SK-N-SH (cell line): ENCODE measurements at regions not wholly inside any gene's neighbourhood (a gene's known extent, or its start where the extent isn't known, plus 50 kb on each side); places are given as distances from the start of the nearest gene placed in this dataset.

Experiments
- CTCF ChIA-PET: fragments of 300-600, 350-600 bp; formaldehyde crosslinking; extraction: SDS; loops from one replicate; lab custom pipeline; 2021; lab: Yijun Ruan, JAX
- POLR2A ChIA-PET: fragments of 350-600 bp; sonication (Branson Sonifier 250); formaldehyde crosslinking; extraction: SDS; loops from one replicate; lab custom pipeline; 2020; ENCODE audit warnings: antibody characterized with exemption, inconsistent platforms; lab: Yijun Ruan, JAX
- DNase-seq: peaks from one replicate; pipeline ENCODE4 v3.0.0; 2012
- H2AFZ ChIP-seq: fragments of 200-600 bp; sonication (generic); 2 replicates; pipeline ENCODE4 v1.8.1; 2016; ENCODE audit warnings: antibody characterized with exemption, mild to moderate bottlenecking, low read depth
- H3F3A ChIP-seq: fragments of 200-600 bp; sonication (generic); replicated peaks from 2 replicates; pipeline ENCODE3; 2016; ENCODE audit warnings: antibody characterized with exemption, mild to moderate bottlenecking; ENCODE audit not compliant: insufficient read depth
- H3K27ac ChIP-seq, 2 experiments: fragments of 200-500 bp in 1 of 2; fragments of 200-600 bp in 1 of 2; sonication (Bioruptor generic) in 1 of 2; sonication (generic), shearing (Covaris generic) in 1 of 2; 2 replicates each; pipeline versions ENCODE4 v1.5.1 to v1.6.1; 2014 to 2016; ENCODE audit warnings: low read depth in 2 of 2, inconsistent platforms in 1 of 2, low read length in 1 of 2, mild to moderate bottlenecking in 1 of 2, mixed read lengths in 1 of 2
- H3K27me3 ChIP-seq: fragments of 200-600 bp; sonication (generic), shearing (Covaris generic); 2 replicates; pipeline ENCODE4 v1.6.1; 2016; ENCODE audit warnings: mixed run types; ENCODE audit not compliant: insufficient read depth
- H3K36me3 ChIP-seq, 2 experiments: fragments of 200-500 bp in 1 of 2; fragments of 200-600 bp in 1 of 2; sonication (Bioruptor generic) in 1 of 2; sonication (generic) in 1 of 2; replicated peaks in 1 of 2; 2 replicates each; pipeline versions ENCODE3 to v1.5.1; 2014 to 2016; ENCODE audit warnings: low read length in 1 of 2, mild to moderate bottlenecking in 1 of 2; ENCODE audit not compliant: insufficient read depth in 2 of 2, control insufficient read depth in 1 of 2
- H3K4me1 ChIP-seq, 2 experiments: fragments of 200-500 bp in 1 of 2; fragments of 200-600 bp in 1 of 2; sonication (Bioruptor generic) in 1 of 2; sonication (generic), shearing (Covaris generic) in 1 of 2; 2 replicates each; pipeline versions ENCODE4 v1.5.1 to v1.6.1; 2014 to 2016; ENCODE audit warnings: low read depth in 1 of 2, low read length in 1 of 2, mixed run types in 1 of 2; ENCODE audit not compliant: insufficient read depth in 2 of 2, control insufficient read depth in 1 of 2
- H3K4me2 ChIP-seq: fragments of 200-600 bp; sonication (generic), shearing (Covaris generic); 2 replicates; pipeline ENCODE4 v1.6.1; 2017; ENCODE audit warnings: mixed run types
- H3K4me3 ChIP-seq, 2 experiments: fragments of 200-500 bp in 1 of 2; fragments of 200-600 bp in 1 of 2; sonication (Bioruptor generic) in 1 of 2; sonication (generic), shearing (Covaris generic) in 1 of 2; 2 replicates each; pipeline versions ENCODE4 v1.5.1 to v1.8.1; 2014 to 2016; ENCODE audit warnings: low read depth in 2 of 2, inconsistent platforms in 1 of 2, low read length in 1 of 2, mild to moderate bottlenecking in 1 of 2, mixed read lengths in 1 of 2, moderate library complexity in 1 of 2
- H3K79me2 ChIP-seq: fragments of 200-600 bp; sonication (generic); 2 replicates; pipeline ENCODE4 v1.8.1; 2017; ENCODE audit warnings: mild to moderate bottlenecking; ENCODE audit not compliant: insufficient read depth
- H3K9ac ChIP-seq: fragments of 200-600 bp; sonication (generic); 2 replicates; pipeline ENCODE4 v1.6.1; 2017; ENCODE audit warnings: mixed run types
- H3K9me2 ChIP-seq: fragments of 200-600 bp; sonication (generic); 2 replicates; pipeline ENCODE4 v1.6.1; 2017; ENCODE audit warnings: mixed run types
- H3K9me3 ChIP-seq: fragments of 200-600 bp; sonication (generic); 2 replicates; pipeline ENCODE4 v1.6.1; 2017; ENCODE audit warnings: mixed run types, mild to moderate bottlenecking, moderate library complexity
- H4K20me1 ChIP-seq: fragments of 200-600 bp; sonication (generic); 2 replicates; pipeline ENCODE4 v1.6.1; 2017; ENCODE audit warnings: mild to moderate bottlenecking, mixed run types; ENCODE audit not compliant: insufficient read depth
- CTCF ChIP-seq: fragments of 200-600 bp; sonication (generic); IDR thresholded peaks from 2 replicates; pipeline ENCODE4 v1.6.1; 2017; ENCODE audit warnings: antibody characterized with exemption, mild to moderate bottlenecking, moderate library complexity
- EP300 ChIP-seq, 2 experiments: IDR thresholded peaks; 2 replicates each; pipeline versions ENCODE4 v1.4.0 to v1.6.1; 2012; ENCODE audit warnings: borderline replicate concordance in 1 of 2, low read depth in 1 of 2, low read length in 1 of 2
- FOSL2 ChIP-seq: IDR thresholded peaks from 2 replicates; pipeline ENCODE4 v1.4.0; 2012; ENCODE audit warnings: low read depth, mild to moderate bottlenecking, moderate library complexity, borderline replicate concordance
- FOXJ3 ChIP-seq: sonication (generic); formaldehyde crosslinking; IDR thresholded peaks from 2 replicates; pipeline ENCODE4 v1.5.1; 2020; ENCODE audit warnings: mild to moderate bottlenecking, missing genetic modification reagents
- IRF3 ChIP-seq: fragments of 150-350 bp; IDR thresholded peaks from 2 replicates; pipeline ENCODE4 v1.6.1; 2016; ENCODE audit warnings: mild to moderate bottlenecking, low read depth, low read length
- JUND ChIP-seq: IDR thresholded peaks from 2 replicates; pipeline ENCODE4 v1.4.0; 2012
- MAX ChIP-seq: IDR thresholded peaks from 2 replicates; pipeline ENCODE4 v1.4.0; 2012; ENCODE audit warnings: low read depth
- MXI1 ChIP-seq: IDR thresholded peaks from 2 replicates; pipeline ENCODE4 v1.6.1; 2012; ENCODE audit warnings: mild to moderate bottlenecking, low read depth, low read length, improper control_type of control experiment
- NFIC ChIP-seq: IDR thresholded peaks from 2 replicates; pipeline ENCODE4 v1.4.0; 2012; ENCODE audit warnings: borderline replicate concordance
- PBX3 ChIP-seq: IDR thresholded peaks from 2 replicates; pipeline ENCODE4; 2012
- RXRA ChIP-seq: IDR thresholded peaks from 2 replicates; pipeline ENCODE4 v1.4.0; 2012; ENCODE audit warnings: low read depth, mild to moderate bottlenecking, borderline replicate concordance
- SIN3A ChIP-seq: IDR thresholded peaks from 2 replicates; pipeline ENCODE4 v1.6.1; 2012; ENCODE audit warnings: low read depth, mild to moderate bottlenecking, low read length, moderate library complexity, borderline replicate concordance
- TCF12 ChIP-seq: IDR thresholded peaks from 2 replicates; pipeline ENCODE4 v1.4.0; 2012
- TEAD4 ChIP-seq: IDR thresholded peaks from 2 replicates; pipeline ENCODE4 v1.4.0; 2012; ENCODE audit warnings: mild to moderate bottlenecking, borderline replicate concordance; ENCODE audit not compliant: insufficient read depth
- ZBTB33 ChIP-seq: IDR thresholded peaks from 2 replicates; pipeline ENCODE4 v1.4.0; 2012; ENCODE audit warnings: low read depth, borderline replicate concordance
- WGBS: methylation state at CpG from one replicate; pipeline ENCODE4 v1.1.6; 2017; ENCODE audit warnings: low lambda C conversion rate; 5-methylcytosine and 5-hydroxymethylcytosine counted together

- TF ChIP-seq MAX (no peak), CTCF (no peak), RXRA (no peak; the same call in 1 of the 2 replicates), TCF12 (peak; percentile 61), EP300 (IDR thresholded peaks at IDR 0.05; ENCODE audit: borderline replicate concordance in 1 of 2, low read depth in 1 of 2, low read length in 1 of 2) (peak in 1 of 2 experiments; percentile 58; a peak in 1 of 4 replicates), JUND (peak; percentile 58), IRF3 (no peak), ZBTB33 (no peak), FOXJ3 (no peak), FOSL2 (peak; percentile 40; the same call in 1 of the 2 replicates), NFIC (peak; percentile 77), MXI1 (no peak), SIN3A (no peak), PBX3 (peak; percentile 48), TEAD4 (no peak)
- no peak overlapping the region for H2AFZ ChIP-seq
- H3K27me3 ChIP-seq, result no peaks in the 10 kb centered on the region
- H3K79me2 ChIP-seq, result no peaks in the 10 kb centered on the region
- DNase-seq, result no peak
- WGBS, result 20% methylated on average over 4 of the region's 6 CpGs
- H3K9me2 ChIP-seq, result no peaks in the 10 kb centered on the region
- peaks cover 28% of the 10 kb centered on the region for H3F3A ChIP-seq
- H4K20me1 ChIP-seq, result no peaks in the 10 kb centered on the region
- H3K9ac ChIP-seq, result no peak overlapping the region
- H3K4me2 ChIP-seq, result peak overlapping the region; percentile 63
- H3K36me3 ChIP-seq, result no peaks in the 10 kb centered on the region
- peaks cover 0 to 25% of the 10 kb centered on the region in 2 experiments; a peak in 2 of 4 replicates for H3K4me1 ChIP-seq
- peak overlapping the region in 1 of 2 experiments; percentile 70; a peak in 2 of 4 replicates for H3K27ac ChIP-seq
- CTCF ChIA-PET, result interaction anchor here (0.9 to 1.0 kb wide), 2 partner anchors 96 to 139 kb away, joined by 3 read pairs; no protein-coding TSS in a partner anchor
- H3K9me3 ChIP-seq, result no peaks in the 10 kb centered on the region
- no peak overlapping the region for H3K4me3 ChIP-seq
- POLR2A ChIA-PET, result no interaction called here
Measured at GRCh38 chr16:86924537-86924936, 346.2 kb downstream of the FOXL1 start.
